ENCODE measurements at regions not wholly inside any gene's neighbourhood (a gene's known extent, or its start where the extent isn't known, plus 50 kb on each side); places are given as distances from the start of the nearest gene placed in this dataset.

DNA sequence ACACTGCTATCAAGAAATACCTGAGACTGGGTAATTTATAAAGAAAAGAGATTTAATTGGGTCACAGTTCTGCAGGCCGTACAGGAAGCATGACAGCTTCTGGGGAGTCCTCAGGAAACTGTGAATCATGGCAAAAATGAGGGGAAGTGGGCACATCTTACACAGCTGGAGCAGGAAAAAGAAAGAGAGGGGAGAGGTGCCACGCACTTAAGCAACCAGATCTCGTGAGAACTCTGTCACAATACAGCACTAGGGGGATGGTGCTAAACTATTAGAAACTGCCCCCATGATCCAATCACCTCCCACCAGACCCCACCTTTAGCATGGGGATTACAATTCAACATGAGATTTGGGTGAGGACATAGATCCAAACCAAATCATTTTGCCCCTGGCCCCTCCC, 105.5 kb upstream of the CPLX2 start:
- TF ChIP-seq EP300 (IDR thresholded peaks at IDR 0.05) = no peak
- no peak for TF ChIP-seq POLR2AphosphoS5 (IDR thresholded peaks at IDR 0.05)
- TF ChIP-seq, protein P1, sequence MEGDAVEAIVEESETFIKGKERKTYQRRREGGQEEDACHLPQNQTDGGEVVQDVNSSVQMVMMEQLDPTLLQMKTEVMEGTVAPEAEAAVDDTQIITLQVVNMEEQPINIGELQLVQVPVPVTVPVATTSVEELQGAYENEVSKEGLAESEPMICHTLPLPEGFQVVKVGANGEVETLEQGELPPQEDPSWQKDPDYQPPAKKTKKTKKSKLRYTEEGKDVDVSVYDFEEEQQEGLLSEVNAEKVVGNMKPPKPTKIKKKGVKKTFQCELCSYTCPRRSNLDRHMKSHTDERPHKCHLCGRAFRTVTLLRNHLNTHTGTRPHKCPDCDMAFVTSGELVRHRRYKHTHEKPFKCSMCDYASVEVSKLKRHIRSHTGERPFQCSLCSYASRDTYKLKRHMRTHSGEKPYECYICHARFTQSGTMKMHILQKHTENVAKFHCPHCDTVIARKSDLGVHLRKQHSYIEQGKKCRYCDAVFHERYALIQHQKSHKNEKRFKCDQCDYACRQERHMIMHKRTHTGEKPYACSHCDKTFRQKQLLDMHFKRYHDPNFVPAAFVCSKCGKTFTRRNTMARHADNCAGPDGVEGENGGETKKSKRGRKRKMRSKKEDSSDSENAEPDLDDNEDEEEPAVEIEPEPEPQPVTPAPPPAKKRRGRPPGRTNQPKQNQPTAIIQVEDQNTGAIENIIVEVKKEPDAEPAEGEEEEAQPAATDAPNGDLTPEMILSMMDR (IDR thresholded peaks at IDR 0.05) = no peak
- TF ChIP-seq POLR2A (IDR thresholded peaks at IDR 0.05) = no peak
- Histone ChIP-seq H3K36me3 (no peaks in the 10 kb centered on the region), H3K27me3 (peaks cover 10% of the 10 kb centered on the region), H3K27ac (no peak overlapping the region), H3K9me3 (peaks cover 8% of the 10 kb centered on the region), H3K4me3 (no peak overlapping the region), H3K4me1 (no peaks in the 10 kb centered on the region)
- 71% methylated on average over 3 of the region's 3 CpGs for WGBS
- no peak for DNase-seq (ENCODE audit: low spot score in 2 of 2)

- WGBS = 75% methylated on average over 1 of the region's 2 CpGs
- H3K4me1 ChIP-seq = no peaks in the 10 kb centered on the region
- TF ChIP-seq POLR2AphosphoS5 (IDR thresholded peaks at IDR 0.05) (no peak), EP300 (IDR thresholded peaks at IDR 0.05) (no peak), POLR2A (IDR thresholded peaks at IDR 0.05) (no peak)
- TF ChIP-seq, protein P1 (IDR thresholded peaks at IDR 0.05) = no peak
- no peak overlapping the region for H3K4me3 ChIP-seq
- peaks cover 8% of the 10 kb centered on the region for H3K9me3 ChIP-seq
- peaks cover 18% of the 10 kb centered on the region for H3K27me3 ChIP-seq
- H3K27ac ChIP-seq = no peak overlapping the region
- H3K36me3 ChIP-seq = no peaks in the 10 kb centered on the region
- no peak for DNase-seq (ENCODE audit: low spot score in 2 of 2)
These were observed 104.4 kb upstream of the CPLX2 start for GRCh38 chr5:175766963-175767362.

- H3K27ac ChIP-seq = no peak overlapping the region
- 3% methylated on average over 33 of the region's 50 CpGs for WGBS
- DNase-seq (ENCODE audit: low spot score in 2 of 2) = no peak
- H3K27me3 ChIP-seq = peaks cover 52% of the 10 kb centered on the region
- no peak overlapping the region for H3K4me3 ChIP-seq
- TF ChIP-seq POLR2AphosphoS5 (IDR thresholded peaks at IDR 0.05) (no peak), POLR2A (IDR thresholded peaks at IDR 0.05) (no peak), EP300 (IDR thresholded peaks at IDR 0.05) (no peak)
- TF ChIP-seq, protein P1 (IDR thresholded peaks at IDR 0.05) = no peak
- no peaks in the 10 kb centered on the region for H3K9me3 ChIP-seq
- H3K36me3 ChIP-seq = no peaks in the 10 kb centered on the region
- H3K4me1 ChIP-seq = peaks cover 13% of the 10 kb centered on the region
These were observed 98.4 kb upstream of the CPLX2 start for GRCh38 chr5:175772747-175773533.

DNA sequence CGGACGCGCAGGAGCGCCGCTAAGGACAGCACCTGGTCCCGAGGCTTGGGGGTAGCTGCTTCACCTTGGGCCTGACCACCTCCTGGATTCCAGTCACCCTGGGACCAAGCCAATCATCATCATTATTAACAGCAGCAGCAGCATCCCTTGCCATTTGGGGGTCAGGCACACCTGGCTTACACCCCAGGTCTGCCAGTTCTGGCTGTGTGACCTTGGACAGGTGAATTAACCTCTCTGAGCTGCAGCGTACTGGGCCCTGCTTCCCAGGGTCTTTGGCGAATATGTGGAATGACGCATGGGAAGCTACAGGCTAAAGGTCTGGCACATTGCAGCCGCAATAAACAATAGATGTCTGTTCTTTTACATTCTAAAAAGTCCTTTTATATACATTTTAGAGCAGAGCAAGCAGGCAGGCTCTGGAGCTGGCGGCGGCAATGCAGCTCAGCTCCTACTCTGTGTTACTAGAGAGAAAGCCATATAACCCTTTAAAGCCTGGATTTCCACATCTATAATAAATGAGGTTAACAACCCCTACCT, 97.8 kb upstream of the CPLX2 start:
- no peak overlapping the region for H3K4me3 ChIP-seq
- no peak overlapping the region for H3K27ac ChIP-seq
- no peak for DNase-seq (ENCODE audit: low spot score in 2 of 2)
- no peaks in the 10 kb centered on the region for H3K9me3 ChIP-seq
- TF ChIP-seq POLR2AphosphoS5 (IDR thresholded peaks at IDR 0.05) (no peak), EP300 (IDR thresholded peaks at IDR 0.05) (no peak), POLR2A (IDR thresholded peaks at IDR 0.05) (no peak)
- TF ChIP-seq, protein P1 (IDR thresholded peaks at IDR 0.05) = no peak
- WGBS = 32% methylated on average over 12 of the region's 12 CpGs
- no peaks in the 10 kb centered on the region for H3K36me3 ChIP-seq
- H3K4me1 ChIP-seq = peaks cover 13% of the 10 kb centered on the region
- H3K27me3 ChIP-seq = peaks cover 52% of the 10 kb centered on the region

DNA sequence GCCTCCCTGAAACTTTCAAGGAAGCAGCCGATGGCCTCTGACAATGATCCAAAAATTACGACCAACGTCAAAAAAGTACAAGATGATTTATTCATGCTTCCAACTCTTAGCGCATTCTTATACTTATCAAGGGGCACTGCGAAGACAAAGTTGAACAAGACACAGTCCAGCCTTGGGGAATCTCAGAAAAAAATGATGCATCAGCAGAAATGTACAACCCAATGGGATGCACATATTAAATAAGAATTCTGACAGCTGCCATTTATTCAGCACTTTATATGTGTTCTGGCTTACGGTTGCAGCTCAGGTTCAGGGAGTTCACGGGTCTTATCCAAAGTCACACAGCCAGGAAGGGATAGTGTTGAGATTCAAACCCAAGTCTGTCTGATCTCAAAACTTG, 96.0 kb upstream of the CPLX2 start:
- Histone ChIP-seq H3K27ac (no peak overlapping the region), H3K9me3 (no peaks in the 10 kb centered on the region), H3K4me3 (no peak overlapping the region), H3K36me3 (no peaks in the 10 kb centered on the region), H3K27me3 (peaks cover 47% of the 10 kb centered on the region), H3K4me1 (peaks cover 13% of the 10 kb centered on the region)
- DNase-seq (ENCODE audit: low spot score in 2 of 2) = no peak
- WGBS = 68% methylated on average over 7 of the region's 7 CpGs
- TF ChIP-seq, protein P1 (IDR thresholded peaks at IDR 0.05) = no peak
- TF ChIP-seq POLR2AphosphoS5 (IDR thresholded peaks at IDR 0.05) (no peak), EP300 (IDR thresholded peaks at IDR 0.05) (no peak), POLR2A (IDR thresholded peaks at IDR 0.05) (no peak)
